ENCODE measurements at regions not wholly inside any gene's neighbourhood (a gene's known extent, or its start where the extent isn't known, plus 50 kb on each side); places are given as distances from the start of the nearest gene placed in this dataset.

DNA sequence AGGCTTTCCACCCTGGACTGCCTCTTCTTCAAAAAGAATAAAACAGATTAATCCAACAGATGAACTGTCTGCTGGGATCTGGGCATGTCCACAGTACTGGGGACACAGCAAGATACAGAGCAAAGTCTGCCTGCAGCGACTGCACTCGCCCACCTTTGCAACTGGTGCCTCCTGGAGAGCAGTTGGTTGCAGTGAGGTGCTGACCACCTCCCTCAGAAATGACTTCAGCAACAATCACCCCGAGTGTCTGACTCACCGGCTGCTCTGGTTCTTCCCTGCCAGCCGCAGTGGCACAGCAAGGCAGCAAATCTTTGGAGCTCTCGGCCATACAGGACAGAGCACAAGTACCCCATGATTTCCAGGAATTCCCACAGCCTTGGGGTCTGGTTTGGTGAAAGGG, 179.7 kb downstream of the ANAPC1 start:
- H3K23ac ChIP-seq (ENCODE audit: low read depth, low read length): no peak overlapping the region
- ATAC-seq (ENCODE audit: low read depth) (peak; percentile 61), DNase-seq (peak; percentile 75)
- no peak overlapping the region for H2BK120ac ChIP-seq (ENCODE audit: low read depth, low read length)
- intact Hi-C loops (cut with micrococcal nuclease) (no loop called here), in situ Hi-C loops (cut with MboI; ENCODE audit: low sequenced_read_pairs) (loop anchor here (5.0 to 25.0 kb wide), 2 partner anchors 587 to 892 kb away; no protein-coding TSS in a partner anchor), dilution Hi-C loops (cut with HindIII; ENCODE audit: low sequenced_read_pairs, unreplicated experiment) (no loop called here)
- H4K5ac ChIP-seq (ENCODE audit: low read depth, low read length): no peak overlapping the region
- H4K91ac ChIP-seq (ENCODE audit: insufficient read depth, low read depth, low read length): no peak overlapping the region
- no peak overlapping the region for H3K18ac ChIP-seq (ENCODE audit: low read depth, low read length)
- peaks cover 3% of the 10 kb centered on the region; the same call in 1 of the 2 replicates for H3K9me1 ChIP-seq (ENCODE audit: insufficient read depth, low read length)
- H2BK20ac ChIP-seq (ENCODE audit: low read depth, low read length): no peak overlapping the region
- H3K56ac ChIP-seq (ENCODE audit: extremely low read depth, insufficient read depth, low read length): no peak overlapping the region
- no peak overlapping the region for H3K4me3 ChIP-seq (ENCODE audit: insufficient read depth, low read depth, low read length)
- H3K9me3 ChIP-seq (ENCODE audit: control insufficient read depth, insufficient read depth, low read length): no peaks in the 10 kb centered on the region
- TF ChIP-seq FOS (IDR thresholded peaks at IDR 0.05; ENCODE audit: low read depth, low read length) (peak; percentile 50; the same call in 1 of the 2 replicates), RCOR1 (IDR thresholded peaks at IDR 0.05; ENCODE audit: insufficient replicate concordance, low read length) (peak; percentile 46)
- TF ChIP-seq, protein P1, sequence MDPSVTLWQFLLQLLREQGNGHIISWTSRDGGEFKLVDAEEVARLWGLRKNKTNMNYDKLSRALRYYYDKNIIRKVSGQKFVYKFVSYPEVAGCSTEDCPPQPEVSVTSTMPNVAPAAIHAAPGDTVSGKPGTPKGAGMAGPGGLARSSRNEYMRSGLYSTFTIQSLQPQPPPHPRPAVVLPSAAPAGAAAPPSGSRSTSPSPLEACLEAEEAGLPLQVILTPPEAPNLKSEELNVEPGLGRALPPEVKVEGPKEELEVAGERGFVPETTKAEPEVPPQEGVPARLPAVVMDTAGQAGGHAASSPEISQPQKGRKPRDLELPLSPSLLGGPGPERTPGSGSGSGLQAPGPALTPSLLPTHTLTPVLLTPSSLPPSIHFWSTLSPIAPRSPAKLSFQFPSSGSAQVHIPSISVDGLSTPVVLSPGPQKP (IDR thresholded peaks at IDR 0.05; ENCODE audit: borderline replicate concordance, low read depth, low read length): no peak
- no peak overlapping the region for H3K14ac ChIP-seq (replicated peaks; ENCODE audit: low read depth, low read length)
- WGBS, 2 experiments (ENCODE audit: extremely low coverage in 2 of 2, insufficient read length in 1 of 2): 100% methylated on average over 1 of the region's 6 CpGs; no CpG with 5 or more reads in 1 of the 2 experiments
- H2AK5ac ChIP-seq (ENCODE audit: low read depth, low read length): 0 out of 2 replicates have a peak overlapping the region, but pooled peaks have one; percentile 45
- no peak overlapping the region for H2AFZ ChIP-seq (replicated peaks; ENCODE audit: low read length, poor library complexity)
- peaks cover 9% of the 10 kb centered on the region; the same call in 1 of the 2 replicates for H4K20me1 ChIP-seq (ENCODE audit: insufficient read depth, low read length)
- no peak overlapping the region for H2AK9ac ChIP-seq (replicated peaks; ENCODE audit: low read depth, low read length, poor library complexity)
- no peak overlapping the region for H4K8ac ChIP-seq (ENCODE audit: low read depth in 2 of 2, low read length in 2 of 2)
- no peak overlapping the region for H3K9ac ChIP-seq (ENCODE audit: low read depth, low read length)
- H3K4ac ChIP-seq (ENCODE audit: low read depth, low read length): no peak overlapping the region
- POLR2A ChIA-PET (ENCODE audit: unreplicated experiment): no interaction called here
- BruUV-seq (replicated peaks): no TSS peak
- H2BK5ac ChIP-seq (ENCODE audit: low read depth, low read length, poor library complexity, severe bottlenecking): no peak overlapping the region
- H3K36me3 ChIP-seq (ENCODE audit: control insufficient read depth, insufficient read depth, low read length): no peaks in the 10 kb centered on the region
- CTCF ChIA-PET: interaction anchor here (0.6 kb wide), 1 partner anchor 33 kb away, joined by 3 read pairs; no protein-coding TSS in a partner anchor
- no peak overlapping the region for H3K27ac ChIP-seq (ENCODE audit: insufficient read depth, low read length)
- H3K4me1 ChIP-seq (ENCODE audit: control insufficient read depth, insufficient read depth, low read length): peaks cover 15% of the 10 kb centered on the region
- H3K27me3 ChIP-seq (ENCODE audit: control insufficient read depth, insufficient read depth, low read length): peaks cover 22% of the 10 kb centered on the region
- no peak overlapping the region for H3K4me2 ChIP-seq (ENCODE audit: low read depth, low read length)
- H2BK15ac ChIP-seq (ENCODE audit: low read depth, low read length): no peak overlapping the region
- peaks cover 0 to 3% of the 10 kb centered on the region in 2 experiments; a peak in 1 of 4 replicates for H3K79me1 ChIP-seq (ENCODE audit: low read depth in 1 of 2, low read length in 2 of 2)
